Sigmoid colon (tissue), 3 donors: ENCODE measurements at regions not wholly inside any gene's neighbourhood (a gene's known extent, or its start where the extent isn't known, plus 50 kb on each side); places are given as distances from the start of the nearest gene placed in this dataset.

Experiments
- POLR2A ChIP-seq, 2 donors: fragments of 450-650 bp; IDR thresholded peaks; one replicate each; pipeline ENCODE4 v1.6.1; 2016; ENCODE audit warnings: antibody characterized with exemption in 2 of 2, mild to moderate bottlenecking in 2 of 2, moderate library complexity in 2 of 2
- TF ChIP-seq, protein P1 (sequence below), 4 experiments: fragments of 450-650 bp in 3 of 4; fragments of 200-600 bp in 1 of 4; IDR thresholded peaks; one replicate each; pipeline ENCODE4 v1.5.1; 2016 to 2019; ENCODE audit warnings: antibody characterized with exemption in 4 of 4, mild to moderate bottlenecking in 3 of 4, moderate library complexity in 2 of 4

DNA sequence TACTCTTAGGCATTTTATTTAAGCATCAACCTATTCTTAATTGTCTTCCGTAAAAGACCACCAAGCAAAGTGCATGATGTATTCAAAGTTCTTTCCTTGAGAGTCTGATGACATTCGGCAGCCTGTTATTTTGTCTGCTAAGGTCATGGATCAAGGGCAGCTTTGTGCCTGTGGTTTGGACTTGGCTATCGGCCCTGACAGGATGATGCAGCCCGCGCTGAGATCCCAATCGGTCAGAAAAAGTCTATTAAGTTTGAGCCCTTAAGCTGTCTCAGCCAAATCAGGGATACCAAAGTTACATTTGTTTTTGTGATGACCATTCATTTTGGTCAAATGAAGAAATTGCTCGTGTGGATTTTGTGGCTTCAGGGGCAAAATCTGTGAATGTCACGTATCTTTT lies 718.9 kb upstream of the FANCL start:
- no peak for TF ChIP-seq POLR2A (IDR thresholded peaks at IDR 0.05)
- TF ChIP-seq, protein P1, sequence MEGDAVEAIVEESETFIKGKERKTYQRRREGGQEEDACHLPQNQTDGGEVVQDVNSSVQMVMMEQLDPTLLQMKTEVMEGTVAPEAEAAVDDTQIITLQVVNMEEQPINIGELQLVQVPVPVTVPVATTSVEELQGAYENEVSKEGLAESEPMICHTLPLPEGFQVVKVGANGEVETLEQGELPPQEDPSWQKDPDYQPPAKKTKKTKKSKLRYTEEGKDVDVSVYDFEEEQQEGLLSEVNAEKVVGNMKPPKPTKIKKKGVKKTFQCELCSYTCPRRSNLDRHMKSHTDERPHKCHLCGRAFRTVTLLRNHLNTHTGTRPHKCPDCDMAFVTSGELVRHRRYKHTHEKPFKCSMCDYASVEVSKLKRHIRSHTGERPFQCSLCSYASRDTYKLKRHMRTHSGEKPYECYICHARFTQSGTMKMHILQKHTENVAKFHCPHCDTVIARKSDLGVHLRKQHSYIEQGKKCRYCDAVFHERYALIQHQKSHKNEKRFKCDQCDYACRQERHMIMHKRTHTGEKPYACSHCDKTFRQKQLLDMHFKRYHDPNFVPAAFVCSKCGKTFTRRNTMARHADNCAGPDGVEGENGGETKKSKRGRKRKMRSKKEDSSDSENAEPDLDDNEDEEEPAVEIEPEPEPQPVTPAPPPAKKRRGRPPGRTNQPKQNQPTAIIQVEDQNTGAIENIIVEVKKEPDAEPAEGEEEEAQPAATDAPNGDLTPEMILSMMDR (IDR thresholded peaks at IDR 0.05), result no peak
